ENCODE measurements at regions not wholly inside any gene's neighbourhood (a gene's known extent, or its start where the extent isn't known, plus 50 kb on each side); places are given as distances from the start of the nearest gene placed in this dataset.

GRCh38 chr18:5817816-5818215 is 77.5 kb downstream of the TMEM200C start:
- no peaks in the 10 kb centered on the region for H3K27me3 Mint-ChIP-seq (ENCODE audit: insufficient read depth, low read depth, poor library complexity)
- Histone ChIP-seq H3K9me2 (ENCODE audit: insufficient read depth) (no peaks in the 10 kb centered on the region), H2AFZ (no peak overlapping the region), H3K4me1 (ENCODE audit: insufficient read depth) (no peaks in the 10 kb centered on the region; the same call in 1 of the 2 replicates), H3F3A (replicated peaks; ENCODE audit: low read depth) (no peaks in the 10 kb centered on the region), H3K4me3 (no peak overlapping the region), H3K36me3 (ENCODE audit: insufficient read depth) (no peaks in the 10 kb centered on the region), H3K79me2 (replicated peaks; ENCODE audit: insufficient read depth) (no peaks in the 10 kb centered on the region), H3K27ac (ENCODE audit: low read depth) (no peak overlapping the region), H3K4me2 (no peak overlapping the region), H3K27me3 (ENCODE audit: insufficient read depth) (no peaks in the 10 kb centered on the region), H4K20me1 (replicated peaks; ENCODE audit: insufficient read depth) (no peaks in the 10 kb centered on the region)
- no peaks in the 10 kb centered on the region for H3K36me3 Mint-ChIP-seq (ENCODE audit: low read depth)
- H3K27ac Mint-ChIP-seq: no peak overlapping the region
- no peak overlapping the region for H3K4me3 Mint-ChIP-seq
- H3K9me3 Mint-ChIP-seq: no peaks in the 10 kb centered on the region
- H3K4me1 Mint-ChIP-seq: peaks cover 3% of the 10 kb centered on the region; the same call in 2 of the 3 replicates
- DNase-seq (ENCODE audit: low spot score): no peak
- no peak for ATAC-seq
- TF ChIP-seq EZH2phosphoT487 (IDR thresholded peaks at IDR 0.05; ENCODE audit: unreplicated experiment) (no peak), ZNF331 (CRISPR knock-in tag; IDR thresholded peaks at IDR 0.05; ENCODE audit: low read depth) (no peak), POLR2AphosphoS5 (IDR thresholded peaks at IDR 0.05; ENCODE audit: low read depth) (no peak), ETS1 (IDR thresholded peaks at IDR 0.05) (no peak), ZNF114 (CRISPR knock-in tag; IDR thresholded peaks at IDR 0.05) (no peak), REST (IDR thresholded peaks at IDR 0.05; ENCODE audit: unreplicated experiment) (no peak), CREB1 (CRISPR knock-in tag; IDR thresholded peaks at IDR 0.05; ENCODE audit: low read depth) (no peak), EZH2 (IDR thresholded peaks at IDR 0.05; ENCODE audit: low read depth, unreplicated experiment) (no peak), ZNF462 (CRISPR knock-in tag; IDR thresholded peaks at IDR 0.05) (no peak), CTCF (conservative IDR thresholded peaks at IDR 0.05; ENCODE audit: low read depth in 2 of 2) (no peak), STAT1 (IDR thresholded peaks at IDR 0.05; ENCODE audit: unreplicated experiment) (no peak), NANOG (IDR thresholded peaks at IDR 0.05; ENCODE audit: borderline replicate concordance) (no peak), JUNB (IDR thresholded peaks at IDR 0.05; ENCODE audit: unreplicated experiment) (no peak)
